ENCODE measurements at regions not wholly inside any gene's neighbourhood (a gene's known extent, or its start where the extent isn't known, plus 50 kb on each side); places are given as distances from the start of the nearest gene placed in this dataset.
"Not testable (repeated sequence)": the region's sequence is repeated elsewhere in the genome, so short reads cannot be mapped to it uniquely, and the experiment has no call there.

DNA sequence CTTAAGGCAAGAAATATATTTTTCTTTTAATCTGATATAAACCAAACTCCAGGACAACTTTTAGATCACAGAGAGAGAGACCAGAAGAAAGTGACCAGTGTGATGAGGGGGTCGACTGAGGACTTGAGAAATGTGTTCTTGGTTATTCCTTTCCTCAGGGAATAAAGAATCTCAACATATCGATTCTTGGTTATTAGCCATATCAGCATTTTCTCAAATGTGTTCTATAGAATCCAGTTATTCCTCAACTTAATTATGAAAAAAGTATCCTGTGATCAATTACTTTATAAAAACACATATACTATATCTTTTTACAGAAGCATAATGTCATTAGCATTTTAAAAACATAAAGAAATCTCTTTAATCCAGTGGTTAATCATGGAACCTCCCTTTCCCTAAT is 222.1 kb upstream of the FAM3C start:
- Mint-ChIP-seq H3K27ac (ENCODE audit: low read depth, unreplicated experiment) (no peak overlapping the region), H3K36me3 (ENCODE audit: insufficient read depth, unreplicated experiment) (no peaks in the 10 kb centered on the region), H3K27me3 (ENCODE audit: insufficient read depth, unreplicated experiment) (no peaks in the 10 kb centered on the region), H3K4me1 (ENCODE audit: insufficient read depth, unreplicated experiment) (no peaks in the 10 kb centered on the region), H3K4me3 (ENCODE audit: unreplicated experiment) (no peak overlapping the region), H3K9me3 (ENCODE audit: unreplicated experiment) (peaks cover 7% of the 10 kb centered on the region)
- intact Hi-C loops (cut with micrococcal nuclease): no loop called here
- TF ChIP-seq, protein P1, sequence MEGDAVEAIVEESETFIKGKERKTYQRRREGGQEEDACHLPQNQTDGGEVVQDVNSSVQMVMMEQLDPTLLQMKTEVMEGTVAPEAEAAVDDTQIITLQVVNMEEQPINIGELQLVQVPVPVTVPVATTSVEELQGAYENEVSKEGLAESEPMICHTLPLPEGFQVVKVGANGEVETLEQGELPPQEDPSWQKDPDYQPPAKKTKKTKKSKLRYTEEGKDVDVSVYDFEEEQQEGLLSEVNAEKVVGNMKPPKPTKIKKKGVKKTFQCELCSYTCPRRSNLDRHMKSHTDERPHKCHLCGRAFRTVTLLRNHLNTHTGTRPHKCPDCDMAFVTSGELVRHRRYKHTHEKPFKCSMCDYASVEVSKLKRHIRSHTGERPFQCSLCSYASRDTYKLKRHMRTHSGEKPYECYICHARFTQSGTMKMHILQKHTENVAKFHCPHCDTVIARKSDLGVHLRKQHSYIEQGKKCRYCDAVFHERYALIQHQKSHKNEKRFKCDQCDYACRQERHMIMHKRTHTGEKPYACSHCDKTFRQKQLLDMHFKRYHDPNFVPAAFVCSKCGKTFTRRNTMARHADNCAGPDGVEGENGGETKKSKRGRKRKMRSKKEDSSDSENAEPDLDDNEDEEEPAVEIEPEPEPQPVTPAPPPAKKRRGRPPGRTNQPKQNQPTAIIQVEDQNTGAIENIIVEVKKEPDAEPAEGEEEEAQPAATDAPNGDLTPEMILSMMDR (IDR thresholded peaks at IDR 0.05; ENCODE audit: unreplicated experiment): no peak
- DNase-seq (ENCODE audit: unreplicated experiment): no peak
- no TSS peak for BruUV-seq (replicated peaks)
- ChIA-PET POLR2A (no interaction called here), CTCF (interaction anchor here (0.7 to 1.6 kb wide), 3 partner anchors 13 to 376 kb away, joined by 3 to 5 read pairs (median 4); no protein-coding TSS in a partner anchor)

DNA sequence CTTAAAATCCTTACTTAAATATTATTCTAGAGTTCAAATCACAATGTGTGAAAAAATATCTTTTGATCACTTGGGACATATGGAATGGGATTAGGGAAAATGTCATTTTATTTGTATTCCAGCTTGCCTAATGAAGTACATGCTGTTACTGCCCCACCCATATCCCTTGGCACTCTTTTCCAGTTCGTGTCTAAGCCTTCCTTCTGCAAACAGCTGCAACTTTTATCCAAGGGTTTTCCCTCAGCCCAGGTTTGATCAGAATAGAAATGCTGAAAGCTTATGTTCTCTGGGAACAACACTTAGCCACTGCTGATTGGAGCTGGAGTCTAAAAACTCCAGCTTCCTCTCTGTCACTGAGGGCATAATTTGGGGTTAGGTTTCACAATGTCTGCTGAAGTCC is 214.1 kb upstream of the FAM3C start:
- intact Hi-C loops (cut with micrococcal nuclease): no loop called here
- Mint-ChIP-seq H3K36me3 (ENCODE audit: insufficient read depth, unreplicated experiment) (no peaks in the 10 kb centered on the region), H3K27ac (ENCODE audit: low read depth, unreplicated experiment) (no peak overlapping the region), H3K4me1 (ENCODE audit: insufficient read depth, unreplicated experiment) (peaks cover 25% of the 10 kb centered on the region), H3K4me3 (ENCODE audit: unreplicated experiment) (no peak overlapping the region), H3K9me3 (ENCODE audit: unreplicated experiment) (no peaks in the 10 kb centered on the region), H3K27me3 (ENCODE audit: insufficient read depth, unreplicated experiment) (no peaks in the 10 kb centered on the region)
- peak; percentile 8 for DNase-seq (ENCODE audit: unreplicated experiment)
- TF ChIP-seq, protein P1 (IDR thresholded peaks at IDR 0.05; ENCODE audit: unreplicated experiment): no peak
- POLR2A ChIA-PET: no interaction called here
- no TSS peak for BruUV-seq (replicated peaks)
- CTCF ChIA-PET: interaction anchor here (0.5 to 7.5 kb wide), 7 partner anchors 12 to 384 kb away, joined by 3 to 157 read pairs (median 4); no protein-coding TSS in a partner anchor

DNA sequence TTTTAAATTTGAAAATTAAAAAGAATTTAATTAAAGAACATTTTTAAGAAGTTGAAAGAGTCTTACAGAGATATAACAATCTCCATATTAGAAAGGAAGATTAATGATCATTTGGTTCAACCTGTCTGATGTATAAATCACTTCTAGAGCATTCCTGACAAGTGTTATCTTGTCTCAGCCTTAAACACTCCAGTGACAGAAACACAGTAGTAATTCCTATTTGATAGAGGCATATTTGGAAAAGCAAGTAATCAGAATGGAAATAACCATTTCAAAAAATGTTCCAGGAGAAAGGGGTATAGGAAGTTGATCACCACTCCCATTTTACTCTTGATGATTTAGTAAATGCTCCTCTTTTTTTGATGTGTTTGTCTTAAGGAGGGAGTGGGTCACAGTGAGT is 213.1 kb upstream of the FAM3C start:
- H3K4me3 Mint-ChIP-seq (ENCODE audit: unreplicated experiment): no peak overlapping the region
- H3K27me3 Mint-ChIP-seq (ENCODE audit: insufficient read depth, unreplicated experiment): no peaks in the 10 kb centered on the region
- no peak for DNase-seq (ENCODE audit: unreplicated experiment)
- POLR2A ChIA-PET: interaction anchor here (1.5 kb wide), 1 partner anchor 186 kb away, joined by 3 read pairs; no protein-coding TSS in a partner anchor
- peaks cover 25% of the 10 kb centered on the region for H3K4me1 Mint-ChIP-seq (ENCODE audit: insufficient read depth, unreplicated experiment)
- CTCF ChIA-PET: interaction anchor here (0.7 to 7.5 kb wide), 7 partner anchors 13 to 1080 kb away, joined by 3 to 157 read pairs (median 4); no protein-coding TSS in a partner anchor
- H3K9me3 Mint-ChIP-seq (ENCODE audit: unreplicated experiment): no peaks in the 10 kb centered on the region
- H3K36me3 Mint-ChIP-seq (ENCODE audit: insufficient read depth, unreplicated experiment): no peaks in the 10 kb centered on the region
- no peak overlapping the region for H3K27ac Mint-ChIP-seq (ENCODE audit: low read depth, unreplicated experiment)
- BruUV-seq (replicated peaks): no TSS peak
- intact Hi-C loops (cut with micrococcal nuclease): loop anchor here (10.0 kb wide), 1 partner anchor 136 kb away; no protein-coding TSS in a partner anchor
- TF ChIP-seq, protein P1 (IDR thresholded peaks at IDR 0.05; ENCODE audit: unreplicated experiment): no peak

DNA sequence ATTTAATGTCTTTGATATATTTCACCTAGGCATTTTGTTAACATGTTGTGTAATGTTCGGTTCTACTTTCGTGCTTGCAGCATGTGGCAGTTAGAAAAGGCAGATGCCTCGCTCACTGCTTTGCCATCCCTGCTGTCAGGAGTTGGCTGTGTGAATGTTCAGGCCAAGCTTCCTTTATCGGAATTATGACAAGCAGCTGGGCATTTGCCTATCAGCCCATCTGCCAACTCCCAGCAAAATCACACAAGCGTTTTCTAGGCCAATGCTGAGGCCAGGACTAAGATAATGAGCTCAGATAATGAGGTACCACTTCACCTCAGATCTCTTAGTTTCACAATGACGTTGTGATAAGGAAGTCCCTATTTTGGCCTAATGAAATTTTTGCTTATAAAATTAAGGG is 212.7 kb upstream of the FAM3C start:
- Mint-ChIP-seq H3K36me3 (ENCODE audit: insufficient read depth, unreplicated experiment) (no peaks in the 10 kb centered on the region), H3K27ac (ENCODE audit: low read depth, unreplicated experiment) (no peak overlapping the region), H3K27me3 (ENCODE audit: insufficient read depth, unreplicated experiment) (no peaks in the 10 kb centered on the region), H3K4me1 (ENCODE audit: insufficient read depth, unreplicated experiment) (peaks cover 25% of the 10 kb centered on the region), H3K4me3 (ENCODE audit: unreplicated experiment) (no peak overlapping the region), H3K9me3 (ENCODE audit: unreplicated experiment) (no peaks in the 10 kb centered on the region)
- ChIA-PET POLR2A (interaction anchor here (1.5 kb wide), 1 partner anchor 187 kb away, joined by 3 read pairs; no protein-coding TSS in a partner anchor), CTCF (interaction anchor here (0.9 to 7.5 kb wide), 4 partner anchors 37 to 390 kb away, joined by 3 to 157 read pairs (median 4); no protein-coding TSS in a partner anchor)
- TF ChIP-seq, protein P1 (IDR thresholded peaks at IDR 0.05; ENCODE audit: unreplicated experiment): no peak
- intact Hi-C loops (cut with micrococcal nuclease): loop anchor here (10.0 kb wide), 1 partner anchor 136 kb away; no protein-coding TSS in a partner anchor
- no peak for DNase-seq (ENCODE audit: unreplicated experiment)
- no TSS peak for BruUV-seq (replicated peaks)

DNA sequence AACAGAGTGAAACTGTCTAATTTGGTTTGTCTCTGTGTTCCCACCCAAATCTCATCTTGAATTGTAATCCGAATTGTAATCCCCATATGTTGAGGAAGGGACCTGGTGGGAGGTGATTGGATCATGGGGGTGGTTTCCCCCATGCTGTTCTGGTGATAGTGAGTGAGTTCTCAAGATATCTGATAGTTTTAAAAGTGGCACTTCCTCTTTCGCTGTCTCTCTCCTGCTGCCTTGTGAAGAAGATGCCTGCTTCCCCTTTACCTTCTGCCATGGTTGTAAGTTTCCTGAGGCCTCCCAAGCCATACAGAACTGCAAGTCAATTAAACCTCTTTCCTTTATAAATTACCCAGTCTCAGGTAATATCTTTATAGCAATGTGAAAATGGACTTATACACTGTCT is 212.1 kb upstream of the FAM3C start:
- not testable (repeated sequence) for BruUV-seq (replicated peaks); H3K4me3 Mint-ChIP-seq (ENCODE audit: unreplicated experiment); H3K27ac Mint-ChIP-seq (ENCODE audit: low read depth, unreplicated experiment); H3K36me3 Mint-ChIP-seq (ENCODE audit: insufficient read depth, unreplicated experiment); DNase-seq (ENCODE audit: unreplicated experiment); H3K9me3 Mint-ChIP-seq (ENCODE audit: unreplicated experiment); H3K27me3 Mint-ChIP-seq (ENCODE audit: insufficient read depth, unreplicated experiment)
- ChIA-PET CTCF (interaction anchor here (0.8 to 7.5 kb wide), 5 partner anchors 38 to 391 kb away, joined by 3 to 157 read pairs (median 3); no protein-coding TSS in a partner anchor), POLR2A (interaction anchor here (1.5 kb wide), 1 partner anchor 187 kb away, joined by 3 read pairs; no protein-coding TSS in a partner anchor)
- peaks cover 25% of the 10 kb centered on the region for H3K4me1 Mint-ChIP-seq (ENCODE audit: insufficient read depth, unreplicated experiment)
- intact Hi-C loops (cut with micrococcal nuclease): loop anchor here (10.0 kb wide), 1 partner anchor 137 kb away; no protein-coding TSS in a partner anchor
